ENCODE measurements at regions not wholly inside any gene's neighbourhood (a gene's known extent, or its start where the extent isn't known, plus 50 kb on each side); places are given as distances from the start of the nearest gene placed in this dataset.

DNA sequence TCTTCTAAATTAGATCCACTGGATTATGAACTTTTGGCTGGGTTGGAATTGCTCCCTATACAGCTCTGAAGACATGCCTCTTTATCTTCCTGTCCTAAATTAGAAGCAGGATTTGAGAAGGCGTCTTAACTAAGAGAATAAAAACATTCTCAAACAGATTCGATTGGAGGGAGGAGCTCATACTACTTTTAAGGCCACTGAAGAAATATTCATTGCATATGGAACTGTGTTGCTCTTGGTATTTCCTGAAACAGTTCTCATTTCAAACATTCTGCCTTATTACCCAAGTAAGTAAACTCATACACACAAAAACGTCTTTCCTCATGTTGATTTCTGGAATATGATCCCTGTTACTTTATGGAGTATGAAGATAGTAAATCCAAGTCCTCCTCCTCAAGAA, 519.7 kb upstream of the CDH4 start:
- Histone ChIP-seq H3K9me3 (ENCODE audit: insufficient read depth, low read depth, low read length) (peaks cover 18% of the 10 kb centered on the region), H3K79me2 (ENCODE audit: insufficient read depth, low read length) (no peaks in the 10 kb centered on the region), H3K4me2 (ENCODE audit: low read length) (no peak overlapping the region), H2AFZ (ENCODE audit: low read depth, low read length) (no peak overlapping the region), H3K27ac (ENCODE audit: low read depth, low read length) (no peak overlapping the region), H3K9ac (ENCODE audit: low read length) (no peak overlapping the region), H3K4me1 (ENCODE audit: insufficient read depth, low read length) (no peaks in the 10 kb centered on the region), H3K27me3 (ENCODE audit: insufficient read depth, low read length) (no peaks in the 10 kb centered on the region), H3K4me3 (ENCODE audit: insufficient read depth, low read depth, low read length) (no peak overlapping the region), H3K36me3 (ENCODE audit: insufficient read depth, low read length) (no peaks in the 10 kb centered on the region), H4K20me1 (ENCODE audit: insufficient read depth, low read length) (no peaks in the 10 kb centered on the region)
- DNase-seq (ENCODE audit: low read depth), result no peak
- H3K4me3 Mint-ChIP-seq (ENCODE audit: unreplicated experiment), result no peak overlapping the region
- H3K27ac Mint-ChIP-seq (ENCODE audit: unreplicated experiment), result no peak overlapping the region
- no peak for TF ChIP-seq EZH2 (IDR thresholded peaks at IDR 0.05; ENCODE audit: insufficient read depth, low read length)
- TF ChIP-seq, protein P1, sequence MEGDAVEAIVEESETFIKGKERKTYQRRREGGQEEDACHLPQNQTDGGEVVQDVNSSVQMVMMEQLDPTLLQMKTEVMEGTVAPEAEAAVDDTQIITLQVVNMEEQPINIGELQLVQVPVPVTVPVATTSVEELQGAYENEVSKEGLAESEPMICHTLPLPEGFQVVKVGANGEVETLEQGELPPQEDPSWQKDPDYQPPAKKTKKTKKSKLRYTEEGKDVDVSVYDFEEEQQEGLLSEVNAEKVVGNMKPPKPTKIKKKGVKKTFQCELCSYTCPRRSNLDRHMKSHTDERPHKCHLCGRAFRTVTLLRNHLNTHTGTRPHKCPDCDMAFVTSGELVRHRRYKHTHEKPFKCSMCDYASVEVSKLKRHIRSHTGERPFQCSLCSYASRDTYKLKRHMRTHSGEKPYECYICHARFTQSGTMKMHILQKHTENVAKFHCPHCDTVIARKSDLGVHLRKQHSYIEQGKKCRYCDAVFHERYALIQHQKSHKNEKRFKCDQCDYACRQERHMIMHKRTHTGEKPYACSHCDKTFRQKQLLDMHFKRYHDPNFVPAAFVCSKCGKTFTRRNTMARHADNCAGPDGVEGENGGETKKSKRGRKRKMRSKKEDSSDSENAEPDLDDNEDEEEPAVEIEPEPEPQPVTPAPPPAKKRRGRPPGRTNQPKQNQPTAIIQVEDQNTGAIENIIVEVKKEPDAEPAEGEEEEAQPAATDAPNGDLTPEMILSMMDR (IDR thresholded peaks at IDR 0.05; ENCODE audit: insufficient read depth, low read depth, low read length), result no peak
- peaks cover 3% of the 10 kb centered on the region for H3K4me1 Mint-ChIP-seq (ENCODE audit: low read depth, unreplicated experiment)
- FAIRE-seq, result no peak
- no peaks in the 10 kb centered on the region for H3K27me3 Mint-ChIP-seq (ENCODE audit: low read depth, unreplicated experiment)
- H3K36me3 Mint-ChIP-seq (ENCODE audit: low read depth, unreplicated experiment), result no peaks in the 10 kb centered on the region
- no peaks in the 10 kb centered on the region for H3K9me3 Mint-ChIP-seq (ENCODE audit: unreplicated experiment)

DNA sequence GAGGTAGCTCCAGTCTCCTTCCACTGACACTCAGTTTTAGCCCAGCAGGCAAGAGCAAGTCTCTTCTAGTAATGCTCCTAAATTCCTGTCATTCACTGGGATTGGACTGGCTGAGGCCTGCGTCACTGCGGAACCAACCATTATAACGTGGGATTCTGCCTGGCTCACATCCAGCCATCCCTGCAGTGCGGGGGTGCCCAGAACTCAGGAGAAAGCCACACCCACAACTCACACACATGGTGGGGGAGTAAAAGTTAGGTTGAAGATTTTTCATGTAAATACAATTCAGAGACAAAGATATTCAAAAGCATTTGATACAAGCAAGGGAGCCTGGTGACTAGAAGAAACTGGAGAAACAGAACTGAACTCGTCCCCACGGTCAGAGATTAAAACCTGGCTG, 504.0 kb upstream of the CDH4 start:
- H3K36me3 Mint-ChIP-seq (ENCODE audit: low read depth, unreplicated experiment), result no peaks in the 10 kb centered on the region
- H3K4me2 ChIP-seq (ENCODE audit: low read length), result no peak overlapping the region
- H3K9me3 Mint-ChIP-seq (ENCODE audit: unreplicated experiment), result peaks cover 2% of the 10 kb centered on the region
- FAIRE-seq (no peak), DNase-seq (ENCODE audit: low read depth) (no peak)
- peaks cover 15% of the 10 kb centered on the region for H3K27me3 Mint-ChIP-seq (ENCODE audit: low read depth, unreplicated experiment)
- no peaks in the 10 kb centered on the region for H3K36me3 ChIP-seq (ENCODE audit: insufficient read depth, low read length)
- no peaks in the 10 kb centered on the region for H3K79me2 ChIP-seq (ENCODE audit: insufficient read depth, low read length)
- no peak overlapping the region for H3K9ac ChIP-seq (ENCODE audit: low read length)
- no peaks in the 10 kb centered on the region for H3K4me1 ChIP-seq (ENCODE audit: insufficient read depth, low read length)
- H3K27ac Mint-ChIP-seq (ENCODE audit: unreplicated experiment), result no peak overlapping the region
- TF ChIP-seq, protein P1 (IDR thresholded peaks at IDR 0.05; ENCODE audit: insufficient read depth, low read depth, low read length), result no peak
- no peak for TF ChIP-seq EZH2 (IDR thresholded peaks at IDR 0.05; ENCODE audit: insufficient read depth, low read length)
- peaks cover 3% of the 10 kb centered on the region for H3K9me3 ChIP-seq (ENCODE audit: insufficient read depth, low read depth, low read length)
- no peaks in the 10 kb centered on the region for H4K20me1 ChIP-seq (ENCODE audit: insufficient read depth, low read length)
- H3K27me3 ChIP-seq (ENCODE audit: insufficient read depth, low read length), result no peaks in the 10 kb centered on the region
- H3K4me1 Mint-ChIP-seq (ENCODE audit: low read depth, unreplicated experiment), result no peaks in the 10 kb centered on the region
- no peak overlapping the region for H3K27ac ChIP-seq (ENCODE audit: low read depth, low read length)
- no peak overlapping the region for H3K4me3 Mint-ChIP-seq (ENCODE audit: unreplicated experiment)
- H3K4me3 ChIP-seq (ENCODE audit: insufficient read depth, low read depth, low read length), result no peak overlapping the region
- H2AFZ ChIP-seq (ENCODE audit: low read depth, low read length), result no peak overlapping the region

GRCh38 chr20:60749804-60750602, 502.1 kb upstream of the CDH4 start:
- Mint-ChIP-seq H3K27ac (ENCODE audit: unreplicated experiment) (no peak overlapping the region), H3K9me3 (ENCODE audit: unreplicated experiment) (peaks cover 2% of the 10 kb centered on the region), H3K36me3 (ENCODE audit: low read depth, unreplicated experiment) (no peaks in the 10 kb centered on the region), H3K4me3 (ENCODE audit: unreplicated experiment) (no peak overlapping the region), H3K4me1 (ENCODE audit: low read depth, unreplicated experiment) (no peaks in the 10 kb centered on the region), H3K27me3 (ENCODE audit: low read depth, unreplicated experiment) (peaks cover 15% of the 10 kb centered on the region)
- Histone ChIP-seq H3K79me2 (ENCODE audit: insufficient read depth, low read length) (no peaks in the 10 kb centered on the region), H3K4me1 (ENCODE audit: insufficient read depth, low read length) (no peaks in the 10 kb centered on the region), H3K4me3 (ENCODE audit: insufficient read depth, low read depth, low read length) (no peak overlapping the region), H3K36me3 (ENCODE audit: insufficient read depth, low read length) (no peaks in the 10 kb centered on the region), H3K4me2 (ENCODE audit: low read length) (no peak overlapping the region), H3K9ac (ENCODE audit: low read length) (no peak overlapping the region), H3K27ac (ENCODE audit: low read depth, low read length) (no peak overlapping the region), H3K27me3 (ENCODE audit: insufficient read depth, low read length) (no peaks in the 10 kb centered on the region), H3K9me3 (ENCODE audit: insufficient read depth, low read depth, low read length) (peaks cover 3% of the 10 kb centered on the region), H2AFZ (ENCODE audit: low read depth, low read length) (no peak overlapping the region), H4K20me1 (ENCODE audit: insufficient read depth, low read length) (no peaks in the 10 kb centered on the region)
- FAIRE-seq (no peak), DNase-seq (ENCODE audit: low read depth) (no peak)
- TF ChIP-seq, protein P1 (IDR thresholded peaks at IDR 0.05; ENCODE audit: insufficient read depth, low read depth, low read length), result no peak
- TF ChIP-seq EZH2 (IDR thresholded peaks at IDR 0.05; ENCODE audit: insufficient read depth, low read length), result no peak

Data from astrocyte (in vitro differentiated cells and primary cell).